Esophagus squamous epithelium (tissue), 5 donors: ENCODE measurements at regions not wholly inside any gene's neighbourhood (a gene's known extent, or its start where the extent isn't known, plus 50 kb on each side); places are given as distances from the start of the nearest gene placed in this dataset.

Source experiments
- DNase-seq: peaks from one replicate; lab custom pipeline; 2025; lab: John Stamatoyannopoulos, UW
- H3K27ac ChIP-seq, 4 donors: fragments of 200-600 bp; sonication (generic); one replicate each; pipeline ENCODE4 v1.5.1; 2016 to 2019; ENCODE audit warnings: mild to moderate bottlenecking in 1 of 4
- H3K27me3 ChIP-seq, 4 donors: fragments of 200-600 bp; sonication (generic); 1 replicate in 3 of 4; 2 replicates in 1 of 4; pipeline versions ENCODE4 v1.5.1 to v1.6.0; 2017 to 2021; ENCODE audit warnings: antibody characterized with exemption in 1 of 4
- H3K36me3 ChIP-seq, 3 donors: fragments of 200-600 bp; sonication (generic); one replicate each; pipeline ENCODE4 v1.5.1; 2016 to 2019
- H3K4me1 ChIP-seq, 3 donors: fragments of 200-600 bp; sonication (generic); one replicate each; pipeline ENCODE4 v1.5.1; 2017 to 2019
- H3K4me3 ChIP-seq, 4 donors: fragments of 200-600 bp; sonication (generic); 1 replicate in 3 of 4; 2 replicates in 1 of 4; pipeline ENCODE4 v1.5.1; 2016 to 2019; ENCODE audit warnings: mild to moderate bottlenecking in 2 of 4, moderate library complexity in 1 of 4
- H3K9me3 ChIP-seq, 3 donors: fragments of 200-600 bp; sonication (generic); one replicate each; pipeline ENCODE4 v1.5.1; 2016 to 2019
- CTCF ChIP-seq, 6 experiments: fragments of 450-650 bp in 4 of 6; fragments of 200-600 bp in 2 of 6; sonication (generic) in 2 of 6; IDR thresholded peaks; one replicate each; pipeline ENCODE4 v1.5.1; 2016 to 2019; ENCODE audit warnings: antibody characterized with exemption in 6 of 6, mild to moderate bottlenecking in 4 of 6, moderate library complexity in 4 of 6
- POLR2A ChIP-seq, 4 donors: fragments of 450-650 bp; IDR thresholded peaks; one replicate each; pipeline ENCODE4 v1.6.1; 2017; ENCODE audit warnings: antibody characterized with exemption in 4 of 4, mild to moderate bottlenecking in 4 of 4, moderate library complexity in 3 of 4
- WGBS, 2 donors: methylation state at CpG; one replicate each; pipeline ENCODE4 v1.1.5; 2018; 5-methylcytosine and 5-hydroxymethylcytosine counted together
- intact Hi-C: fragments of 100-400 bp; cut with DNase I; formaldehyde crosslinking; loops from one replicate; pipeline ENCODE4 v1.15.0; 2022
- donor health status: DM: yes; HTN: yes; CAD: no.

GRCh38 chr10:108069096-108069495, 904.6 kb upstream of the SORCS1 start:
- no peak overlapping the region for H3K27ac ChIP-seq
- no peak overlapping the region for H3K4me3 ChIP-seq
- H3K9me3 ChIP-seq = no peaks in the 10 kb centered on the region
- intact Hi-C loops = no loop called here
- H3K36me3 ChIP-seq = no peaks in the 10 kb centered on the region
- H3K27me3 ChIP-seq = no peaks in the 10 kb centered on the region
- 50 to 76% methylated on average over 1 of the region's 1 CpG for WGBS, 2 donors
- H3K4me1 ChIP-seq = no peaks in the 10 kb centered on the region
- DNase-seq = no peak
- TF ChIP-seq POLR2A (IDR thresholded peaks at IDR 0.05) = no peak
- no peak for TF ChIP-seq CTCF (IDR thresholded peaks at IDR 0.05)

GRCh38 chr10:108064746-108065260, 900.3 kb upstream of the SORCS1 start:
- Histone ChIP-seq H3K36me3 (no peaks in the 10 kb centered on the region), H3K4me3 (no peak overlapping the region), H3K27me3 (no peaks in the 10 kb centered on the region), H3K4me1 (no peaks in the 10 kb centered on the region), H3K9me3 (no peaks in the 10 kb centered on the region), H3K27ac (no peak overlapping the region)
- intact Hi-C loops = no loop called here
- no peak for TF ChIP-seq CTCF (IDR thresholded peaks at IDR 0.05)
- TF ChIP-seq POLR2A (IDR thresholded peaks at IDR 0.05) = no peak
- DNase-seq = no peak

- intact Hi-C loops = no loop called here
- Histone ChIP-seq H3K9me3 (no peaks in the 10 kb centered on the region), H3K27ac (no peak overlapping the region), H3K27me3 (no peaks in the 10 kb centered on the region), H3K4me3 (no peak overlapping the region), H3K36me3 (no peaks in the 10 kb centered on the region), H3K4me1 (no peaks in the 10 kb centered on the region)
- WGBS, 2 donors = 18 to 25% methylated on average over 1 of the region's 1 CpG
- TF ChIP-seq CTCF (IDR thresholded peaks at IDR 0.05) (no peak), POLR2A (IDR thresholded peaks at IDR 0.05) (no peak)
- DNase-seq = no peak
Observed at GRCh38 chr10:108060246-108060645, 895.7 kb upstream of the SORCS1 start.

GRCh38 chr10:108055506-108055905, 891.0 kb upstream of the SORCS1 start:
- H3K27ac ChIP-seq = no peak overlapping the region
- TF ChIP-seq POLR2A (IDR thresholded peaks at IDR 0.05) (no peak), CTCF (IDR thresholded peaks at IDR 0.05) (no peak)
- 39 to 43% methylated on average over 1 of the region's 1 CpG for WGBS, 2 donors
- H3K36me3 ChIP-seq = no peaks in the 10 kb centered on the region
- H3K4me1 ChIP-seq = no peaks in the 10 kb centered on the region
- intact Hi-C loops = no loop called here
- H3K4me3 ChIP-seq = no peak overlapping the region
- H3K27me3 ChIP-seq = no peaks in the 10 kb centered on the region
- no peaks in the 10 kb centered on the region for H3K9me3 ChIP-seq
- DNase-seq = no peak

- intact Hi-C loops = no loop called here
- 63 to 80% methylated on average over 1 of the region's 1 CpG for WGBS, 2 donors
- Histone ChIP-seq H3K36me3 (no peaks in the 10 kb centered on the region), H3K4me1 (no peaks in the 10 kb centered on the region), H3K27me3 (no peaks in the 10 kb centered on the region), H3K4me3 (no peak overlapping the region), H3K27ac (no peak overlapping the region), H3K9me3 (no peaks in the 10 kb centered on the region)
- no peak for DNase-seq
- no peak for TF ChIP-seq CTCF (IDR thresholded peaks at IDR 0.05)
- no peak for TF ChIP-seq POLR2A (IDR thresholded peaks at IDR 0.05)
Observed at GRCh38 chr10:108052981-108053380, 888.5 kb upstream of the SORCS1 start.
